Nephron (organoid): ENCODE measurements at regions not wholly inside any gene's neighbourhood (a gene's known extent, or its start where the extent isn't known, plus 50 kb on each side); places are given as distances from the start of the nearest gene placed in this dataset.

ENCODE experiments used
- H3K27ac Mint-ChIP-seq, 3 experiments: 2 replicates each; pipeline ENCODE4 v1.8.0; 2020; ENCODE audit warnings: mixed read lengths in 3 of 3, mild to moderate bottlenecking in 2 of 3, moderate library complexity in 1 of 3
- H3K27me3 Mint-ChIP-seq: 2 replicates; pipeline ENCODE4 v1.8.0; 2021; ENCODE audit warnings: low read depth, mild to moderate bottlenecking, moderate library complexity, mixed read lengths
- H3K36me3 Mint-ChIP-seq: 2 replicates; pipeline ENCODE4 v1.8.0; 2020; ENCODE audit warnings: low read depth, mixed read lengths
- H3K4me1 Mint-ChIP-seq: 2 replicates; pipeline ENCODE4 v1.8.0; 2020; ENCODE audit warnings: mixed read lengths
- H3K4me3 Mint-ChIP-seq, 3 experiments: 2 replicates each; pipeline ENCODE4 v1.8.0; 2020; ENCODE audit warnings: mild to moderate bottlenecking in 3 of 3, mixed read lengths in 3 of 3, moderate library complexity in 2 of 3
- H3K9me3 Mint-ChIP-seq: 2 replicates; pipeline ENCODE4 v1.8.0; 2020; ENCODE audit warnings: mixed read lengths
- CTCF ChIP-seq, 3 experiments: fragments of 200-600 bp; sonication (generic); IDR thresholded peaks; one replicate each; pipeline ENCODE4 v1.5.0; 2021; ENCODE audit warnings: antibody characterized with exemption in 3 of 3; ENCODE audit not compliant: unreplicated experiment in 3 of 3

DNA sequence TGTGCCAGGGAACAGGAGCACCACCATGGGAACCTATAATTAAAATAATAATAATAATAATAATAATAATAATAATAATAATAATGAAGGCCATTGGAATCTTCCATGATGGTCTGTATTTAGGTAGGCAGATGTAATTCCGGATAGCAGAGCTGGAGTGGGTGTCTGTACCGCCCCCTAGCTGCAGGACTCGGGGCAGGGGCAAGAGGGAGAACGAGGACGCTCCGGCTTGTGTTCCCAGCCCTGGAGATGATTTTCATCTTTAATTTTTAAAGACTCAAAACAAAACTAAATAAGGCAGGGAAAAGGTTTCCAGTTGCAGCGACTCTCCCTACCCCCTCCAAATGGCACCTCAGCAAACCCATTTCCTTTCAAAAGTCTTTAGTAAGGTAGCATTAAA, 501.1 kb downstream of the VRK1 start:
- H3K4me3 Mint-ChIP-seq: no peak overlapping the region
- TF ChIP-seq CTCF (IDR thresholded peaks at IDR 0.05; ENCODE audit: unreplicated experiment in 3 of 3): peak in 1 of 3 experiments; percentile 11
- no peak overlapping the region for H3K27ac Mint-ChIP-seq
- H3K9me3 Mint-ChIP-seq: no peaks in the 10 kb centered on the region
- peaks cover 36% of the 10 kb centered on the region for H3K27me3 Mint-ChIP-seq
- H3K36me3 Mint-ChIP-seq: no peaks in the 10 kb centered on the region
- H3K4me1 Mint-ChIP-seq: no peaks in the 10 kb centered on the region

- Mint-ChIP-seq H3K9me3 (no peaks in the 10 kb centered on the region), H3K27ac (no peak overlapping the region), H3K27me3 (peaks cover 33% of the 10 kb centered on the region), H3K36me3 (no peaks in the 10 kb centered on the region), H3K4me1 (no peaks in the 10 kb centered on the region), H3K4me3 (no peak overlapping the region)
- TF ChIP-seq CTCF (IDR thresholded peaks at IDR 0.05; ENCODE audit: unreplicated experiment in 3 of 3): no peak
Observed at GRCh38 chr14:97298736-97299135, 501.6 kb downstream of the VRK1 start.

GRCh38 chr14:97299661-97300060, 502.5 kb downstream of the VRK1 start:
- Mint-ChIP-seq H3K4me1 (no peaks in the 10 kb centered on the region), H3K9me3 (no peaks in the 10 kb centered on the region), H3K27ac (no peak overlapping the region), H3K36me3 (no peaks in the 10 kb centered on the region), H3K4me3 (no peak overlapping the region), H3K27me3 (peaks cover 28% of the 10 kb centered on the region)
- peak in 1 of 3 experiments; percentile 9 for TF ChIP-seq CTCF (IDR thresholded peaks at IDR 0.05; ENCODE audit: unreplicated experiment in 3 of 3)

GRCh38 chr14:97301931-97302559, 504.9 kb downstream of the VRK1 start:
- TF ChIP-seq CTCF (IDR thresholded peaks at IDR 0.05; ENCODE audit: unreplicated experiment in 3 of 3): no peak
- H3K4me1 Mint-ChIP-seq: no peaks in the 10 kb centered on the region
- no peaks in the 10 kb centered on the region for H3K36me3 Mint-ChIP-seq
- H3K27me3 Mint-ChIP-seq: peaks cover 23% of the 10 kb centered on the region
- no peaks in the 10 kb centered on the region for H3K9me3 Mint-ChIP-seq
- no peak overlapping the region for H3K4me3 Mint-ChIP-seq
- H3K27ac Mint-ChIP-seq: no peak overlapping the region

DNA sequence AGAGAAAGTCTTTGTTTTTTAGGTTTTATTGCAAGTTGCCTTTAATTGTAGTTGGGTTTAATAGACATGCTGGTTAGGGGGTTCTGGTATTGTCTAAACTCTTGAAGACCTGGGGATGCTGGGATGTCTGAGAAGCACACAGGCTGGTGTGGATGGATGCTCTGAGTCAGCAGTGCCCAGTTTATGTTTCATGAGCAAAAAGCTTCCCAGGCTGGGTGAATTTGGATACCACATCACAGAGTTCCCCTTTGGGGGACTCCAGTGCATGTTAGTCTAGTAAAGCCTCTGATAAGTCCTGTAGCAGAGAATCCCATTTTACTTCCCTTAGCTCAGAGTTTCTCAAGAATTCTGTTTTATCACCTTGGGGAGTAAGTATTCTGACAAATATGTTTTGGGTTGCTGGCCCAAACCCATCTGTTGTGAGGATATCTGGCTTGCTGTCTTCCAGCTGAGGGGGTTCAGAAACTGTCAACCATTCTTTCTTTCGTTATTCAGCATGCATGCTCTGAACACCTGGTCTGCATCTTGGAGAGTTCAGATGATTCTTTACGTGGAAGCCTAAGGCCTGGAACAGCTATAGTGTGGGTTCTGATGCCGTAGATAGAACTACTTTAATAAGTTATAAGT, 509.1 kb downstream of the VRK1 start:
- no peak overlapping the region for H3K27ac Mint-ChIP-seq
- H3K9me3 Mint-ChIP-seq: no peaks in the 10 kb centered on the region
- no peak overlapping the region for H3K4me3 Mint-ChIP-seq
- no peaks in the 10 kb centered on the region for H3K4me1 Mint-ChIP-seq
- TF ChIP-seq CTCF (IDR thresholded peaks at IDR 0.05; ENCODE audit: unreplicated experiment in 3 of 3): no peak
- peaks cover 3% of the 10 kb centered on the region for H3K27me3 Mint-ChIP-seq
- H3K36me3 Mint-ChIP-seq: no peaks in the 10 kb centered on the region

DNA sequence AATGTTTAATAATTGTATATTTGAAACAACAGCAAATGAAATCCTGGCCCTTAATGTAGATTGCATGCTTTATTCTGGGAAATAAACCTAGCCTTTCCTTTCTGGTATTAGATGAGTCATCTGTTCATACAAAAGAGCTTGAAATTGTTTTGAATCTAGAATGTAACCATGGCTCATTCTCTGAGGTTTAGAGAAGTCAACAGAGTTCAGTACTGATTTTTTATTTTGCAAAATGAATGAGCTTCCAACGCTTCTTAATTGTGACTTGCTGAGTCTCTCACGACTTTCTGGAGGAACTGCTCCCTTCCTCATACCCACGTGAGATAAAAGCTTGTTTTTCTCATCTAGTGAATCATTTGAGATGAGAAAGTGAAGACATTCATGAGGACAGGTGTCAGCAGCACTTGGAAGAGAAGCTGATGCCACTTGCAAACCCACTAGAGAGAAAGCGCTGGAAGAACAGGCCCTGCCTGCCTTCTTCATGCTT, 509.6 kb downstream of the VRK1 start:
- Mint-ChIP-seq H3K27ac (no peak overlapping the region), H3K27me3 (peaks cover 3% of the 10 kb centered on the region), H3K36me3 (no peaks in the 10 kb centered on the region), H3K4me1 (no peaks in the 10 kb centered on the region), H3K9me3 (no peaks in the 10 kb centered on the region), H3K4me3 (no peak overlapping the region)
- no peak for TF ChIP-seq CTCF (IDR thresholded peaks at IDR 0.05; ENCODE audit: unreplicated experiment in 3 of 3)
